GM18873 (cell line): ENCODE measurements at regions not wholly inside any gene's neighbourhood (a gene's known extent, or its start where the extent isn't known, plus 50 kb on each side); places are given as distances from the start of the nearest gene placed in this dataset.

Source experiments
- ATAC-seq: cut with Tn5 transposase; IDR thresholded peaks from one replicate; pipeline ENCODE4 v1.9.1; 2021; ENCODE audit warnings: mild to moderate bottlenecking, moderate library complexity, moderate number of reproducible peaks; ENCODE audit not compliant: unreplicated experiment, low FRiP score

GRCh38 chr14:99100497-99101270 lies 171.3 kb downstream of the BCL11B start:
- ATAC-seq = no peak

DNA sequence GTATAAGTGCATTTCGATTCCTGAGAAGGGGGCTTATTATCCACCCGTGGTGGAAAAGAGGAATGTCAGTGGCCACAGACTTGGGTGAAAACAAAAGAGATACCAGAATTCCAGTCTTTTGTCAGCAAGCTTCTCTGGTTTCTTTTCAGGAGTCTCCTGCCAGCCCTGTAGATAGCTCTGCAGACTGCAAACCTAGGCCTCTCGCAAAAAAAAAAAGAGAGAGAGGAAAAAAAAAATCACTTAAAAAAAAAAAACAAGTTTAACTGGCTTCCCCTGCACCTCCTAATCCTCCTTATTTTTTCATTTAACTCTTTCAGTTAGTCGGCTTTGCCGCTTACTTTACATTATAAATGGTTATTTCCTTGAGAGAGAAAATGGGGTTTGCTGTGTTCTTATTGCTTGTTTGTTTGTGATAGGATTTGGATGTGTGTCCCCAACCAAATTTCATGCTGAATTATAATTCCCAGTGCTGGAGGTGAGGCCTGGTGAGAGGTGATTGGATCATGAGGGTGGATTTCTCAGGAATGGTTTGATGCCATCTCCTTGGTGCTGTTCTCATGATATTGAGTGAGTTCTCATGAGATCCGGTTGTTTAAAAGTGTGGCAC lies 170.0 kb downstream of the BCL11B start:
- ATAC-seq = no peak

GRCh38 chr14:99116741-99117295 lies 155.2 kb downstream of the BCL11B start:
- no peak for ATAC-seq

GRCh38 chr14:99117671-99118045 lies 154.3 kb downstream of the BCL11B start:
- no peak for ATAC-seq

DNA sequence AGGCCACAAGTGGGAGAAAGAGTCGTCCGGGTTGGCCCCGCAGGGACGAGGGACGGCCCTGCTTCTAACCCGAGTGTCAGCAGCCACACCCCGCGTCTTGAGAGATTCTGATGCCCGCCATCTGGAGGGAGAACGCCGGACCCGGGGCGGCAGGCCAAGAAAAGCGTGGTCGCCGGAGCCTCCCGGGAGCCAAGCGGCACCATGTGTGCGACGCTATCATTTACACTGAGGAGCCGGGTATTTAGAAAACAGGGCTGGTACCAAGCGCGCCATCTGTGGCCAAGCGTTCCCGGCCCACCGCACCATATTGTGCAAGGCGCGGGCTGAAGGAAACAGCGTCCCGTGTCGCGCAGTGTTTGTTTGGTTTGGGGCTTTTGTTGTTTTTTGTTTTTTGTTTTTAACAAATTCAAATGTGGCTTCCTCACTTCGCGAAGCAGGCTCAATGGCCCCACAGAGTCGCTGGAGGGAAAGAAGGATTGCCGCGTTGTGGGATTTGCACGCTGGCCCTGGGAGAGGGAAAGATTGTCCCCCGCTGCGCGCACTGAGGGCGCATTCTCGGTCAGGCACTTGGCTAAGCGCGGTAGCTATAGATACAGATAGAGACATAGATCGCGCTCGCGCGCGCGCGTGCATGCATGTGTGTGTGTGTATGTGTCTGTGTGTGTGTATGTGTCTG lies 153.8 kb downstream of the BCL11B start:
- ATAC-seq = no peak

DNA sequence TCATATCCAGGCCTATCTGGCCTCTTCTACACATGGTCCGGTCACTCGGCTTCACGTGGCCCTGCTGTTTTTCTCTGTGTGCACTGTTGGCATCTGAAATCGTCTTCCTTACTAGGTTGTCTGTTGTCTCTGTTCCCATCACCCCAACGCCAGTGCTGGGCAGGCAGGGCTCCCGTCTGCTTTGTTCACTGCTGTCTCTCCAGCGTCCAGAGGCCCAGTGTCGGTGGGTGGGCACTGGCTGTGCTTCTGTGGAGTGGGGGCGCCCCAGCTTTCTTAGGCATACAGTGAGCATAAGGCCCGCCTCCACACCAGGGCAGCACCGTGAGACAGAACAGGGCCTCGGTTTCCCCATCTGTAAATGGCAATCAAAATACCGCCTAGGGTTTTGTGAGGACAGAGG lies 153.1 kb downstream of the BCL11B start:
- no peak for ATAC-seq
